Renal pelvis (tissue), 1 donor: ENCODE measurements at regions not wholly inside any gene's neighbourhood (a gene's known extent, or its start where the extent isn't known, plus 50 kb on each side); places are given as distances from the start of the nearest gene placed in this dataset.
"Not testable (repeated sequence)": the region's sequence is repeated elsewhere in the genome, so short reads cannot be mapped to it uniquely, and the experiment has no call there.

Source experiments
- DNase-seq: peaks from one replicate; pipeline ENCODE4 v3.0.0-alpha.2; 2013

- no peak for DNase-seq
Observed at GRCh38 chr5:1987471-1987870, 104.7 kb upstream of the IRX4 start.

GRCh38 chr5:1985781-1986180 is 103.1 kb upstream of the IRX4 start:
- DNase-seq, result no peak

GRCh38 chr5:1983919-1984695 is 101.4 kb upstream of the IRX4 start:
- no peak for DNase-seq

- no peak for DNase-seq
Observed at GRCh38 chr5:1983401-1983800, 100.7 kb upstream of the IRX4 start.

- DNase-seq, result not testable (repeated sequence)
Observed at GRCh38 chr5:1982561-1982960, 99.8 kb upstream of the IRX4 start.

- DNase-seq, result no peak
Observed at GRCh38 chr5:1975898-1976765, 93.4 kb upstream of the IRX4 start.

GRCh38 chr5:1975406-1975715 is 92.6 kb upstream of the IRX4 start:
- no peak for DNase-seq

GRCh38 chr5:1974501-1975405 is 92.0 kb upstream of the IRX4 start:
- no peak for DNase-seq

- no peak for DNase-seq
Observed at GRCh38 chr5:1974081-1974480, 91.4 kb upstream of the IRX4 start.

- DNase-seq, result no peak
Observed at GRCh38 chr5:1973391-1974013, 90.8 kb upstream of the IRX4 start.

- no peak for DNase-seq
Observed at GRCh38 chr5:1971944-1972343, 89.2 kb upstream of the IRX4 start.

- DNase-seq, result no peak
Observed at GRCh38 chr5:1967736-1968135, 85.0 kb upstream of the IRX4 start.

- DNase-seq, result no peak
Observed at GRCh38 chr5:1966461-1966860, 83.7 kb upstream of the IRX4 start.

GRCh38 chr5:1965925-1966324 is 83.2 kb upstream of the IRX4 start:
- no peak for DNase-seq

GRCh38 chr5:1963941-1964451 is 81.3 kb upstream of the IRX4 start:
- DNase-seq, result no peak

GRCh38 chr5:1963358-1963757 is 80.6 kb upstream of the IRX4 start:
- no peak for DNase-seq

- DNase-seq, result no peak
Observed at GRCh38 chr5:1962619-1963355, 80.1 kb upstream of the IRX4 start.

GRCh38 chr5:1961952-1962595 is 79.3 kb upstream of the IRX4 start:
- no peak for DNase-seq

GRCh38 chr5:1961304-1961946 is 78.7 kb upstream of the IRX4 start:
- no peak for DNase-seq
